GM12892 (cell line): ENCODE measurements at regions not wholly inside any gene's neighbourhood (a gene's known extent, or its start where the extent isn't known, plus 50 kb on each side); places are given as distances from the start of the nearest gene placed in this dataset.

Source experiments
- POLR2A ChIP-seq: IDR thresholded peaks from 2 replicates; pipeline ENCODE4 v1.6.1; 2011; ENCODE audit warnings: low read depth, low read length, control low read depth
- POLR2AphosphoS5 ChIP-seq: IDR thresholded peaks from 2 replicates; pipeline ENCODE4 v1.6.1; 2011; ENCODE audit warnings: low read depth, low read length, control low read depth

DNA sequence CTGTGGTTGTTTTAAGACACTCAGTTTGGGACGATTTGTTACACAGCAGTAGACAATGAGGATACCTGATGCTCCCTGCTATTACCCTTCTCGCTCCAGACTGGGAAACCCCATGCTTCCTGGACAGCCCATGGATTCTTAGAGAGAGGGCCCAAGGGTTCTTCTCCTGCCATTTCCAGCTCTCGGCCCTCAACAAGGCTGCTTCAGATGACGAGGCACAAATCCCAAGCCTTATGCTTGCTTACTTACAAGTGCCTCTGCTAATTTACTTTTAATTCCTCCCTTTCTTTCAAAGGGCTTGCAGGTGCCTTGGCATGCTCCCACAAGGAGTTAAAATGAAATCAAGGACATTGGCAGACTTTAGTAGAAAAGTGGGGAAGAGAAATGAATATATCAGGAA, 79.4 kb downstream of the GADD45G start:
- TF ChIP-seq POLR2AphosphoS5 (no peak), POLR2A (no peak)
